Suprapubic skin (tissue), 4 donors: ENCODE measurements at regions not wholly inside any gene's neighbourhood (a gene's known extent, or its start where the extent isn't known, plus 50 kb on each side); places are given as distances from the start of the nearest gene placed in this dataset.
"Not testable (repeated sequence)": the region's sequence is repeated elsewhere in the genome, so short reads cannot be mapped to it uniquely, and the experiment has no call there.

Experiments used
- DNase-seq, 2 donors: peaks; one replicate each; pipeline ENCODE4 v3.0.0-alpha.2; 2019; ENCODE audit warnings: low spot score in 2 of 2
- H3K27ac ChIP-seq: fragments of 200-600 bp; sonication (generic); one replicate; pipeline ENCODE4 v1.5.1; 2019
- H3K27me3 ChIP-seq: fragments of 200-600 bp; sonication (generic); one replicate; pipeline ENCODE4 v1.5.1; 2019
- H3K36me3 ChIP-seq: fragments of 200-600 bp; sonication (generic); one replicate; pipeline ENCODE4 v1.5.1; 2019
- H3K4me1 ChIP-seq: fragments of 200-600 bp; sonication (generic); one replicate; pipeline ENCODE4 v1.5.1; 2019
- H3K4me3 ChIP-seq: fragments of 200-600 bp; sonication (generic); one replicate; pipeline ENCODE4 v1.5.1; 2019; ENCODE audit warnings: mild to moderate bottlenecking
- H3K9me3 ChIP-seq: fragments of 200-600 bp; sonication (generic); one replicate; pipeline ENCODE4 v1.5.1; 2019
- CTCF ChIP-seq, 2 donors: fragments of 200-600 bp in 1 of 2; fragments of 450-650 bp in 1 of 2; sonication (generic) in 1 of 2; IDR thresholded peaks; one replicate each; pipeline ENCODE4 v1.5.1; 2016 to 2019; ENCODE audit warnings: antibody characterized with exemption in 2 of 2, mild to moderate bottlenecking in 1 of 2, moderate library complexity in 1 of 2
- EP300 ChIP-seq: sonication (generic); formaldehyde crosslinking; IDR thresholded peaks from one replicate; pipeline ENCODE4 v1.6.1; 2017; ENCODE audit warnings: antibody characterized with exemption
- POLR2A ChIP-seq, 2 donors: fragments of 450-650 bp; IDR thresholded peaks; one replicate each; pipeline ENCODE4 v1.6.1; 2017; ENCODE audit warnings: antibody characterized with exemption in 2 of 2, mild to moderate bottlenecking in 2 of 2, moderate library complexity in 2 of 2
- POLR2AphosphoS5 ChIP-seq, 3 donors: sonication (generic); formaldehyde crosslinking; IDR thresholded peaks; one replicate each; pipeline ENCODE4 v1.6.1; 2017; ENCODE audit warnings: antibody characterized with exemption in 3 of 3
- WGBS: methylation state at CpG from one replicate; pipeline ENCODE4 v1.1.5; 2018; 5-methylcytosine and 5-hydroxymethylcytosine counted together

- 90% methylated on average over 1 of the region's 1 CpG for WGBS
- TF ChIP-seq POLR2AphosphoS5 (IDR thresholded peaks at IDR 0.05) (no peak), CTCF (IDR thresholded peaks at IDR 0.05) (no peak), EP300 (no peak), POLR2A (IDR thresholded peaks at IDR 0.05) (no peak)
Measured at GRCh38 chr15:92779874-92780273, 120.2 kb upstream of the CHD2 start.

GRCh38 chr15:92780843-92781242 is 119.3 kb upstream of the CHD2 start:
- H3K4me1 ChIP-seq, result no peaks in the 10 kb centered on the region
- no peaks in the 10 kb centered on the region for H3K27me3 ChIP-seq
- no peak overlapping the region for H3K27ac ChIP-seq
- no peaks in the 10 kb centered on the region for H3K9me3 ChIP-seq
- H3K4me3 ChIP-seq, result no peak overlapping the region
- no peak for TF ChIP-seq EP300
- no peak for TF ChIP-seq POLR2A (IDR thresholded peaks at IDR 0.05)
- TF ChIP-seq POLR2AphosphoS5 (IDR thresholded peaks at IDR 0.05), result no peak
- no peak for TF ChIP-seq CTCF (IDR thresholded peaks at IDR 0.05)
- DNase-seq, result no peak
- 92% methylated on average over 3 of the region's 3 CpGs for WGBS
- H3K36me3 ChIP-seq, result no peaks in the 10 kb centered on the region

More at GRCh38 chr15:92779874-92780273, 120.2 kb upstream of the CHD2 start:
- no peak for DNase-seq
- Histone ChIP-seq H3K36me3 (no peaks in the 10 kb centered on the region), H3K9me3 (no peaks in the 10 kb centered on the region), H3K27ac (no peak overlapping the region), H3K4me3 (no peak overlapping the region), H3K27me3 (no peaks in the 10 kb centered on the region), H3K4me1 (no peaks in the 10 kb centered on the region)

GRCh38 chr15:92781925-92782453 is 118.1 kb upstream of the CHD2 start:
- no peak for TF ChIP-seq POLR2AphosphoS5 (IDR thresholded peaks at IDR 0.05)
- TF ChIP-seq POLR2A (IDR thresholded peaks at IDR 0.05), result no peak
- TF ChIP-seq CTCF (IDR thresholded peaks at IDR 0.05), result no peak
- TF ChIP-seq EP300, result no peak
- H3K4me1 ChIP-seq, result no peaks in the 10 kb centered on the region
- H3K36me3 ChIP-seq, result no peaks in the 10 kb centered on the region
- H3K9me3 ChIP-seq, result no peaks in the 10 kb centered on the region
- no peaks in the 10 kb centered on the region for H3K27me3 ChIP-seq
- no peak overlapping the region for H3K27ac ChIP-seq
- no peak for DNase-seq
- 95% methylated on average over 4 of the region's 4 CpGs for WGBS
- H3K4me3 ChIP-seq, result no peak overlapping the region

- TF ChIP-seq POLR2AphosphoS5 (IDR thresholded peaks at IDR 0.05), result no peak
- no peak for TF ChIP-seq CTCF (IDR thresholded peaks at IDR 0.05)
- no peak for TF ChIP-seq POLR2A (IDR thresholded peaks at IDR 0.05)
- no peak for TF ChIP-seq EP300
- H3K4me1 ChIP-seq, result no peaks in the 10 kb centered on the region
- H3K4me3 ChIP-seq, result no peak overlapping the region
- no peaks in the 10 kb centered on the region for H3K9me3 ChIP-seq
- WGBS, result 95% methylated on average over 3 of the region's 3 CpGs
- DNase-seq, result peak in 1 of 2 donors; percentile 16
- no peaks in the 10 kb centered on the region for H3K36me3 ChIP-seq
- H3K27me3 ChIP-seq, result no peaks in the 10 kb centered on the region
- no peak overlapping the region for H3K27ac ChIP-seq
Measured at GRCh38 chr15:92787116-92787515, 113.0 kb upstream of the CHD2 start.

- WGBS, result 88% methylated on average over 5 of the region's 5 CpGs
- no peak overlapping the region for H3K27ac ChIP-seq
- H3K4me1 ChIP-seq, result no peaks in the 10 kb centered on the region
- no peak for TF ChIP-seq POLR2A (IDR thresholded peaks at IDR 0.05)
- no peak for TF ChIP-seq EP300
- TF ChIP-seq POLR2AphosphoS5 (IDR thresholded peaks at IDR 0.05), result no peak
- no peak for TF ChIP-seq CTCF (IDR thresholded peaks at IDR 0.05)
- no peaks in the 10 kb centered on the region for H3K27me3 ChIP-seq
- no peaks in the 10 kb centered on the region for H3K9me3 ChIP-seq
- H3K36me3 ChIP-seq, result no peaks in the 10 kb centered on the region
- H3K4me3 ChIP-seq, result no peak overlapping the region
- DNase-seq, result peak in 1 of 2 donors; percentile 18
Measured at GRCh38 chr15:92788196-92788595, 111.9 kb upstream of the CHD2 start.

GRCh38 chr15:92788793-92789192 is 111.3 kb upstream of the CHD2 start:
- H3K4me1 ChIP-seq, H3K9me3 ChIP-seq, H3K4me3 ChIP-seq, H3K27ac ChIP-seq, H3K27me3 ChIP-seq, H3K36me3 ChIP-seq: not testable (repeated sequence)
- peak in 1 of 2 donors; percentile 48 for DNase-seq
- WGBS, result 98% methylated on average over 15 of the region's 15 CpGs
